ENCODE measurements at regions not wholly inside any gene's neighbourhood (a gene's known extent, or its start where the extent isn't known, plus 50 kb on each side); places are given as distances from the start of the nearest gene placed in this dataset.

- Histone ChIP-seq H3K9me3 (replicated peaks) (0 out of 2 replicates have a peak, but pooled peaks cover 3% of the 10 kb centered on the region), H3K4me3 (no peak overlapping the region), H3K27ac (no peak overlapping the region), H3K36me3 (no peaks in the 10 kb centered on the region), H3K27me3 (replicated peaks) (peaks cover 18% of the 10 kb centered on the region), H3K4me1 (replicated peaks) (peaks cover 8% of the 10 kb centered on the region)
- no peak for DNase-seq (ENCODE audit: low read depth in 1 of 2, low spot score in 2 of 2)
Measured at GRCh38 chr4:176005766-176006165, 59.9 kb upstream of the WDR17 start.

- Histone ChIP-seq H3K4me1 (replicated peaks) (no peaks in the 10 kb centered on the region), H3K9me3 (replicated peaks) (no peaks in the 10 kb centered on the region), H3K27me3 (replicated peaks) (0 out of 2 replicates have a peak, but pooled peaks cover 3% of the 10 kb centered on the region), H3K27ac (no peak overlapping the region), H3K36me3 (no peaks in the 10 kb centered on the region), H3K4me3 (no peak overlapping the region)
- DNase-seq (ENCODE audit: low read depth in 1 of 2, low spot score in 2 of 2), result no peak
Measured at GRCh38 chr4:176009254-176009653, 56.4 kb upstream of the WDR17 start.

DNA sequence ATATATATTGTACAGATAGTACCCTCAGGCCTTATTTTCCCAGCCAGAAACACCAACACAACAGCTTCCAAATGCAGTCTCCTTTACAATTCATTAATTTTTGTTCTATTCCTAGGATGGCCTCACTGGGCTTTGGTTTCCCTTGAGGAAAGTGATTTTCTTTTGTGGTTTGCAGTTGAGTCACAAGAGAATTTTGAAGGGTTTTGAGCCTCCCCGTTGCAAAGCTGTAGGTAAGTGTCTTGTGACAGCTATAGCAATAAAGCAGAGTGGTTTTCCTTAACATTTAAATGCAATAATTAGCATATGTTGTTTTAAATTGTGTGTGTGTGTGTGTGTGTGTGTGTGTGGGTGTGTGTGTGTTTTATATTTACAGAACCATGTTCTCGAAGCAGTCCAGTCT lies 54.1 kb upstream of the WDR17 start:
- Histone ChIP-seq H3K4me1 (replicated peaks) (no peaks in the 10 kb centered on the region), H3K4me3 (no peak overlapping the region)
- no peak for DNase-seq (ENCODE audit: low read depth in 1 of 2, low spot score in 2 of 2)

DNA sequence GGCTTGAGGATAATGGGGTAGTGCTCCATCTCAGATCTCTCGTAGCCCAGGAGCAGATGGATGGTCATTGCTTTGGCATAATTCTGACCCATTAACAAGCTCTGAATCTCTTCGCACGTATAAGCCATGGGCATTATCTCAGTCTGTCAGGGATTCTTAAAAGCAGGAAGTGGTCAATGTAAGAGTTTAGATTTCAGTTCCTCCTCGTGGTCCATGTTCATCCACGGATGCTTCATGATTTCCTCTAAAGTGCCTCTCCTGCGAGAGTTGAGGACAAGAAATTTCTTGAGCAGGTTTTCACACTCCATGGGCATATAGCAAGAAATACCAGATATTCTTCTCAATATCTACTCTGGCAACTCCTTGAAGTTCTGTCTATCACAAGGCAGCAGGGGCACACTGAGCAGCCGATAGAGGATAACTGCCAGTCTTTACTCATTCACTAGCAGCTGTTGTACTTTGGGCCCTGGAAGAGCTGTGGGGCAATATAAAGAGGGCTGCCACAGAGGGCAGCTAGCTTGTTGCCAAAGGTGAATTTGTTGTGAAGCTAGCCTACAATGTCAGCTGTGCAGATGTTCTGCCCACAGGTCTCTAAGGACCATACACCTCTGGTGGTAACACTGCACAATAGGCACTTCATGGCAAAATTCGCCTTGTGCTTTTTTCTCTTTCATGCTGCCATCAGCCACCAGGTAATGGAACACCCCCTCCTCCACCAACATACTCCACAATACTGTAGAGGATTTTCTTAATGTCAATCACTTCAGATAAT lies 52.0 kb upstream of the WDR17 start:
- DNase-seq (ENCODE audit: low read depth in 1 of 2, low spot score in 2 of 2), result no peak
- no peaks in the 10 kb centered on the region for H3K9me3 ChIP-seq (replicated peaks)
- H3K4me3 ChIP-seq, result no peak overlapping the region
- no peaks in the 10 kb centered on the region for H3K27me3 ChIP-seq (replicated peaks)
- no peaks in the 10 kb centered on the region for H3K36me3 ChIP-seq
- H3K4me1 ChIP-seq (replicated peaks), result no peaks in the 10 kb centered on the region
- H3K27ac ChIP-seq, result no peak overlapping the region

More for the DNA sequence above, 54.1 kb upstream of the WDR17 start:
- no peaks in the 10 kb centered on the region for H3K27me3 ChIP-seq (replicated peaks)
- no peaks in the 10 kb centered on the region for H3K36me3 ChIP-seq
- H3K27ac ChIP-seq, result no peak overlapping the region
- H3K9me3 ChIP-seq (replicated peaks), result no peaks in the 10 kb centered on the region

DNA sequence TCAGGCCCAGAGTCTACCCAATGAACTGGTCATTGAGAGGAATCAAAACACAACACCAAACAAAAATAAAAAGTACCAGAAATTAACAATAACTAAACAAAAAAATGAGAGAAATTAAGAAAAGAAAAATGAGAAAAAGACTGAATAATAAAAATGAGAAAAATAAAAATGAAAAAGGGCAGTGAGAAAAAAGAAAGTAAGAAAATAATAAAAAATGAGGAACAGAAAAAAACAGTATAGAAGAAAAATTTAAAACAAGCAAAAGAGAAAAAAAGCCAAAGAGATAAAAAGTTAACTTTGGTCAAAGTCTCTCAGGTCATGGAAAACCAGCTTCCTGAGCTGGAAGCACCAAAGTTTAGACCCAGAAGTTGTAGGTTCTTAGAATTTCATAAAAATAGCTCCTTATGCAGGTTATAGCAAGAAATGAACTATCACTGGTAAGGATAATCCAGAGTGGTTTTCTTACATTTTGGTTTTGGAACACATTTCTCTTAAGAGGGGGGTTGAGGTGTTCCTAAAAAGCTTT lies 51.0 kb upstream of the WDR17 start:
- no peaks in the 10 kb centered on the region for H3K27me3 ChIP-seq (replicated peaks)
- DNase-seq (ENCODE audit: low read depth in 1 of 2, low spot score in 2 of 2), result no peak
- H3K36me3 ChIP-seq, result no peaks in the 10 kb centered on the region
- no peak overlapping the region for H3K27ac ChIP-seq
- H3K4me3 ChIP-seq, result no peak overlapping the region
- no peaks in the 10 kb centered on the region for H3K9me3 ChIP-seq (replicated peaks)
- H3K4me1 ChIP-seq (replicated peaks), result no peaks in the 10 kb centered on the region

Measured in SJSA1 (cell line).